Stimulated activated naive CD8-positive, alpha-beta T cell treated with anti-CD3 and anti-CD28 coated beads, Interleukin-15, amount 100 ng/mL, for 72 hours (primary cell): ENCODE measurements at regions not wholly inside any gene's neighbourhood (a gene's known extent, or its start where the extent isn't known, plus 50 kb on each side); places are given as distances from the start of the nearest gene placed in this dataset.
"Not testable (repeated sequence)": the region's sequence is repeated elsewhere in the genome, so short reads cannot be mapped to it uniquely, and the experiment has no call there.

ENCODE experiments used
- ATAC-seq: fragments of 150-1000 bp; cut with Tn5 transposase; 2 replicates; pipeline ENCODE4 v1.10.0; 2021; ENCODE audit warnings: mild to moderate bottlenecking, moderate library complexity
- DNase-seq, 2 donors: peaks; one replicate each; pipeline ENCODE4 v3.0.0; 2021 to 2022
- H3K27ac Mint-ChIP-seq, 2 donors: one replicate each; pipeline ENCODE4 v1.8.0; 2022; ENCODE audit warnings: mild to moderate bottlenecking in 2 of 2, mixed read lengths in 2 of 2, moderate library complexity in 2 of 2
- H3K27me3 Mint-ChIP-seq: one replicate; pipeline ENCODE4 v1.8.0; 2022; ENCODE audit warnings: mixed read lengths
- H3K4me1 Mint-ChIP-seq: one replicate; pipeline ENCODE4 v1.8.0; 2022; ENCODE audit warnings: mild to moderate bottlenecking, mixed read lengths
- H3K4me3 Mint-ChIP-seq, 2 donors: one replicate each; pipeline ENCODE4 v1.8.0; 2022; ENCODE audit warnings: mild to moderate bottlenecking in 2 of 2, mixed read lengths in 2 of 2, moderate library complexity in 1 of 2
- H3K9me3 Mint-ChIP-seq, 2 donors: one replicate each; pipeline ENCODE4 v1.8.0; 2022; ENCODE audit warnings: mixed read lengths in 2 of 2

DNA sequence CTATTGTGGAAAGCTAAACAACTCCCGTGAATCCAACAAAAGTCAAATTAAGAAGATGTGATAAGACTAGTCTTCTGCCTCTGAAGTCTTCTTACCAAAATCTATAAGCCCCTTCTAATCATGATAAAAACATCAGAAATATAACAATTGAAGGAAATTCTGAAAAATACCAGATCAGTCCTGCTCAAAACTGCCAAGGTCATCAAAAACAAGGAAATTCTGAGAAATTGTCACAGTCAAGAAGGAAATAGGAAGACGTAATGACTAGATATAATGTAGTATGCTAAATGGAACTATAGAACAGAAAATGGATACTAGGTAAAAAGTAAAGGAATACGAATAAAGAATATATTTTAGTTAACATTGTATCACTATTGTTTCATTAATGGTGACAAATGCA is 314.0 kb downstream of the TMX3 start:
- no peak for DNase-seq
- Mint-ChIP-seq H3K27ac (no peak overlapping the region), H3K9me3 (no peaks in the 10 kb centered on the region), H3K4me1 (no peaks in the 10 kb centered on the region), H3K27me3 (no peaks in the 10 kb centered on the region), H3K4me3 (no peak overlapping the region)
- no peak for ATAC-seq

DNA sequence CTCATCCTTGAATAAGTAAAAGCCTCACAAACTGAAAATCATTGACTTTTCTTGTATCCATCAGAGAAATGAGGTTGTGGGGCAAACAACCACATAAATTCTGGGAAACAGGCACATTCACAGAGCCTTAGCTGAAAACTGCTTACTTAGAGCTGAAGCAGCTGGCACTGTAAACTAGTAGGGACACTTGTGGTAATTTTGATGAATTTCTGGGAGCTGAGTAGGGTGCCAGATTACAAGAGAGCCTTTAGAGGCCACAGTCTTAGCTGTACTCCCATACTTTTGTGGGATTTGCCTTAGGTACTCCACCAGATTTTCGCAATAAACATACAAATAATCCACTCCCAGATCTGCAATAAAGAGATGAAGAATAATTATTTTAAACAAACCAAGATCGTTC is 315.2 kb downstream of the TMX3 start:
- ATAC-seq (no peak), DNase-seq (no peak)
- Mint-ChIP-seq H3K27me3 (no peaks in the 10 kb centered on the region), H3K4me1 (no peaks in the 10 kb centered on the region), H3K27ac (no peak overlapping the region), H3K9me3 (no peaks in the 10 kb centered on the region), H3K4me3 (no peak overlapping the region)

GRCh38 chr18:68397241-68398035 is 317.5 kb downstream of the TMX3 start:
- DNase-seq (no peak), ATAC-seq (no peak)
- Mint-ChIP-seq H3K9me3 (no peaks in the 10 kb centered on the region), H3K4me1 (no peaks in the 10 kb centered on the region), H3K27ac (no peak overlapping the region), H3K27me3 (no peaks in the 10 kb centered on the region), H3K4me3 (no peak overlapping the region)

DNA sequence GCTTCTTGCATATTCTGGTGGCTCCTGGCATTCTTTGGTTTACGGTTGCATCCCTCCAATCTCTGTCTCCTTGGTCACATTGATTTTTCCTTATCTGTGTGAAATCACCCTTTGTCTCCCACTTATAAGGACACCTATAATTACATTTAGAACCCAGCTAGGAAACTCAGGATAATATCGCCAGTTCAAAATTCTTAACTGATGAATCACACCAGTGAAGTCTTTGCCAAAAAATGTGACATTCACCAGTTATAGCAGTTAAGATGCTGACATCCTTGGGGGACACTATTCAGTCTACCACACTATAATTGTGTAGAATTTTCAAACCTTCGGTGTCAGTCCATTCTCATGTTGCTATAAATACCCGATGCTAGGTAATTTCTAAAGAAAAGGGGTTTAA is 320.2 kb downstream of the TMX3 start:
- H3K9me3 Mint-ChIP-seq: no peaks in the 10 kb centered on the region
- no peak overlapping the region for H3K27ac Mint-ChIP-seq
- H3K27me3 Mint-ChIP-seq: no peaks in the 10 kb centered on the region
- no peaks in the 10 kb centered on the region for H3K4me1 Mint-ChIP-seq
- ATAC-seq (no peak), DNase-seq (no peak)
- no peak overlapping the region for H3K4me3 Mint-ChIP-seq

DNA sequence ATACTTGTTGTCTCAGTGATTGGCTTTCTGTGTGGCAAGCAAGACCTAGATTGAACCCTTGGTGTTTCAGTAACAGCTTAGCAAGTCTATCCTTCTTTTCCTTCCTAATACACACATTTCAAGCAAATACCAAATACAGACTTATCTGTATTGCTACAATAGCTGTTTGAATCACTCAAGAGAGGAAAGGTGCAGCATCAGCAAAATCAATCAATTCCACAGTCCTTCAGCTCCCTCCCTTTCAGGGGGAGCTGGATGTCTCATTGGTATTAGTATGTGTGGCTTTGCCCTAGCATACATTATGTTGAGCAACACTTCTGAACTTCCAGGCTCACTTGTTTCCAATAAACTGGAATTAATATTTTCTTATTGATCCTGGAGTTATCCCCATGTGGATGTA is 323.1 kb downstream of the TMX3 start:
- Mint-ChIP-seq H3K9me3 (no peaks in the 10 kb centered on the region), H3K27ac (no peak overlapping the region), H3K4me1 (no peaks in the 10 kb centered on the region), H3K4me3 (no peak overlapping the region), H3K27me3 (no peaks in the 10 kb centered on the region)
- no peak for ATAC-seq
- no peak for DNase-seq

DNA sequence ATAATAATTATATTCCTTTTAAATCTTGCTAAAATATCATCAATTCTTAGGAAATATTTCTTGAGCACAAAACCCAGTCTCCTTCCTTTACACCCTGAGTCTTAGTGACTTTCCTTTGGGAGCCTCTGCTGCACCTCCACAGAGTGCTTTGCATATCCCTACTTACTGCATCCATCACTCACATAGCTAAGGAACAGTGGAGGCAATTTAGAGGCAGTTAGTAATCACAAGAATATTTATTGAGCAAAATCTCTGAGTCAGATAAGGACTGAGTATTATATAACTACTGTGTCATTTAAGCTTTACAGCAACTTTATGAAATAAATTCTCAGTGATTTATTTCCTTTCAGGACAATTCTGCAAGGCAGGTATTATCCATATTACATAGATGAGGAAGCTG is 327.7 kb downstream of the TMX3 start:
- ATAC-seq (no peak), DNase-seq (no peak)
- Mint-ChIP-seq H3K4me3 (no peak overlapping the region), H3K27ac (no peak overlapping the region), H3K27me3 (no peaks in the 10 kb centered on the region), H3K4me1 (no peaks in the 10 kb centered on the region), H3K9me3 (peaks cover 0 to 7% of the 10 kb centered on the region in 2 donors)

DNA sequence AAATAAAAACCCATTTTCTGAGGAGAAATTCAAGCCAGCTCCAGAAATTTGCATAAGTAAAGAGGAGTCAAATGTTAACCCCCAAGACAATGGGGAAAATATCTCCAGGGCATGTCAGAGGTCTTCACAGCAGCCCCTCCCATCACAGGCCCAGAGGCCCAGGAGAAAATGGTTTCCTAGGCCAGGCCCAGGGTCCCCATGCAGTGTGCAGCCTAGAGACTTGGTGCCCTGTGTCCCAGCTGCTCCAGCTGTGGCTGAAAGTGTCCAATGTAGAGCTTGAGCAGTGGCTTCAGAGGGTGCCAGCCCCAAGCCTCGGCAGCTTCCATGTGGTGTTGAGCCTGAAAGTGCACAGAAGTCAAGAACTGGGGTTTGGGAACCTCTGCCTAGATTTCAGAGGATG is 330.9 kb downstream of the TMX3 start:
- not testable (repeated sequence) for H3K27me3 Mint-ChIP-seq, H3K4me3 Mint-ChIP-seq, H3K9me3 Mint-ChIP-seq, DNase-seq, H3K27ac Mint-ChIP-seq, H3K4me1 Mint-ChIP-seq, ATAC-seq

DNA sequence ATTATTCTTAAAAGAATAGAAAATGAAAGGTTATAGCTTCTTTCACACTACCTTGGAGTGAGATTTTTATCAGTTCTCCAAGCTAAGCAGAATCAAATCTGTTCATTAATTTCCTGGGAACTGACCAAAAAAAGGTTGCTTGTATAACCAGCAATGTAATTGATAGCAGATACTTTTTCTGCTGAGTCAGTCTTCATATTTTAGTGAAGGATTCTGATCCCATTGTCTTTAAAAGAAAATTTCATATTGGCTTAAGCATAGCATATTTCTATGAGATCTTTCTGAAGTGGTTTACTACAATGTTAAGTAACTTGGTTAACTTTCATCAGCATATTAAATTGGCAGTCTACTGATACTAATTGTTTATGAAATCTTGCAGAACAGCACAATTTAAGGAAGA is 338.0 kb downstream of the TMX3 start:
- ATAC-seq: no peak
- Mint-ChIP-seq H3K27me3 (no peaks in the 10 kb centered on the region), H3K9me3 (no peaks in the 10 kb centered on the region), H3K4me3 (no peak overlapping the region), H3K4me1 (no peaks in the 10 kb centered on the region), H3K27ac (no peak overlapping the region)
- no peak for DNase-seq

- H3K4me1 Mint-ChIP-seq: no peaks in the 10 kb centered on the region
- no peak for DNase-seq
- no peak overlapping the region for H3K27ac Mint-ChIP-seq
- H3K9me3 Mint-ChIP-seq: peaks cover 7 to 8% of the 10 kb centered on the region in 2 donors
- no peaks in the 10 kb centered on the region for H3K27me3 Mint-ChIP-seq
- ATAC-seq: no peak
- no peak overlapping the region for H3K4me3 Mint-ChIP-seq
These were observed 352.0 kb downstream of the TMX3 start for GRCh38 chr18:68362907-68363306.

DNA sequence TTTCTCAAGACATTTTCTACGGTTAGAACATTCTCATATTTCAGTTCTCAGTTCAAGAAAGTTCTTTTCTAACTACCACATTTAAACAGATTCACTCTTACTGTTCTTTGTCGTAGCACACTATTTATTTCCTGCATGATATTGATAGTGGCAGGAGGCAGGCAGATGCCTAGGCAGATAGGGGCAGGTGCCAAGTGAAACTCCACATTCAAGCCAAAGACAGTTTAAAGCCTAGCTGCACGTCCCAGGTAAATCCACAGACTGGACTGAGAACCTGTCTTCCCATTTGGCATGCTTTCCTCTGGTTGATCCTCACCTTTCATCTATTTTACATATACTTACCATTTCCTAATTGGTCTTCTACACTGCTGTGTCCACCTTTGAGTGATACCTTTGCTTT is 359.3 kb downstream of the TMX3 start:
- no peaks in the 10 kb centered on the region for H3K27me3 Mint-ChIP-seq
- no peaks in the 10 kb centered on the region for H3K4me1 Mint-ChIP-seq
- H3K9me3 Mint-ChIP-seq: peaks cover 25 to 35% of the 10 kb centered on the region in 2 donors
- no peak for ATAC-seq
- no peak overlapping the region for H3K4me3 Mint-ChIP-seq
- no peak overlapping the region for H3K27ac Mint-ChIP-seq
- no peak for DNase-seq

GRCh38 chr18:68354176-68354575 is 360.7 kb downstream of the TMX3 start:
- DNase-seq (no peak), ATAC-seq (no peak)
- H3K4me1 Mint-ChIP-seq: no peaks in the 10 kb centered on the region
- no peak overlapping the region for H3K4me3 Mint-ChIP-seq
- H3K27me3 Mint-ChIP-seq: no peaks in the 10 kb centered on the region
- peaks cover 25 to 46% of the 10 kb centered on the region in 2 donors for H3K9me3 Mint-ChIP-seq
- no peak overlapping the region for H3K27ac Mint-ChIP-seq

DNA sequence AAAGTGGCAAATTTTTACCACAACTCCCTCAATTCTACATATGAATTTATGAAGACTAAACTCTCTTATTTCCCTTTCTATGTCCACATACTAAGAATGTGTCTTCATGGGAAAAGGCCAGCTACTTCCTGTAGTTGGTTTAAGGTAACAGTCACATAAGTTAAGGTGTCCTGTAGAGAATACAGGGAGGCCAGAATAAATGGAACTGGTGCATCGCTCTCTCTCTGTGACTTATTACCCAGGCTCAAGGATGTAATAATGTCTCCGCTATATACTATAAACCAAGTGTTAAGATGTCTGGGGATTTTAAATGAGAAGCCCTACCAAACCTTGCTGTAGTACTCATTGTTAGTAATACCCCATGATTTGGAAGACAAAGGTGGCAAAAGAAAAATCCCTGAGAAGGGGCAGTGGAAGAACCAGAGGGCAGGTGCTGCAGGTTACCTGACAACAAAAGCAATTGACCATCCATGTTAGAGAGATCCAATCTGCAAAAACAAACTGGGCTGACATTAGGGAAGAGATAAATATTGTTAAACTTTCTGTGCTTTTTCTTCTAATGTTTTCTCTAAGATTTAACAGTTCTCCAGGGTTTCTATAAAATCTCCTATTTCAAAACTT is 372.8 kb downstream of the TMX3 start:
- Mint-ChIP-seq H3K4me1 (no peaks in the 10 kb centered on the region), H3K27me3 (no peaks in the 10 kb centered on the region), H3K4me3 (no peak overlapping the region), H3K27ac (no peak overlapping the region), H3K9me3 (no peaks in the 10 kb centered on the region)
- DNase-seq (no peak), ATAC-seq (no peak)

- no peak overlapping the region for H3K27ac Mint-ChIP-seq
- no peaks in the 10 kb centered on the region for H3K4me1 Mint-ChIP-seq
- ATAC-seq (no peak), DNase-seq (no peak)
- H3K4me3 Mint-ChIP-seq: no peak overlapping the region
- H3K9me3 Mint-ChIP-seq: no peaks in the 10 kb centered on the region
- no peaks in the 10 kb centered on the region for H3K27me3 Mint-ChIP-seq
These were observed 374.3 kb downstream of the TMX3 start for GRCh38 chr18:68340606-68341005.

- Mint-ChIP-seq H3K27me3 (no peaks in the 10 kb centered on the region), H3K9me3 (no peaks in the 10 kb centered on the region), H3K4me3 (no peak overlapping the region), H3K4me1 (no peaks in the 10 kb centered on the region), H3K27ac (no peak overlapping the region)
- ATAC-seq (no peak), DNase-seq (no peak)
These were observed 384.2 kb downstream of the TMX3 start for GRCh38 chr18:68330658-68331057.

DNA sequence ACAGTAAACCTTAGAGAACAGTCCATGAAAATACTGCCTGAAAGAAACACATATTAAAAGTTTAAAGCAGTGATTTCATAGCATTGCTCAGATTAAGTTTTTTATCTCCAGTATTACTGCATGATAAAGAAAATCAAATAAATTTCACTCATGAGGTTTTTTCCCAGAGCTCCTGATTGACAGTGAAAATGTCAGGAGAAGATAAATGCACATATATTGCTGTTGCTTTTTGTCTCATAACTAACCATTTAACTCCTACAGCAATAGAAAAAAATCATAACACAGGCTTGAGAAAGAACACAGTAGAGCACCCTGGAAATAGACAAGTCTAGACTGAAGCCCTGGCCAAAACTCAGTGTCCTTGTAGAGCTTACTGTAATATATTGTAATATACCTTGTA is 391.0 kb downstream of the TMX3 start:
- ATAC-seq (no peak), DNase-seq (no peak)
- Mint-ChIP-seq H3K4me3 (no peak overlapping the region), H3K9me3 (no peaks in the 10 kb centered on the region), H3K4me1 (no peaks in the 10 kb centered on the region), H3K27ac (no peak overlapping the region), H3K27me3 (no peaks in the 10 kb centered on the region)

DNA sequence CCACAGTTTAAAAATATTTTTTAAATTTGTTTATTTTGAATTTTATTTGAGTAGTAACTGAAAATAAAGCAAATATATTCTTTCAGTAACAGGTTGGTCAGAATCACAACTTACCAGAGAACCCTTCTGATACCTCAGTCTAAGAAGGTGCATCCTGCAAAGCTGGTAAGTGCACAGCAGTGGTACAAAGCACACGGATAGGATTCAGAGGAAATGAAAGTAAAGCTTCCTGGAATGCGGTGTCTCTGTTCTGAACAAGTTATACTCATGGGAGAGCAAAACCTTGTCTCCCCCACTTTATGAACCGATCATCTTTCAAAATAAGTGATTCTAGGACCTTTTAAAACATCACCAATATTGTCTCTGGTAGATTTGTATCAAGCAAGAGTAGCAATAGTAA is 398.3 kb downstream of the TMX3 start:
- H3K27ac Mint-ChIP-seq: no peak overlapping the region
- H3K4me3 Mint-ChIP-seq: no peak overlapping the region
- H3K4me1 Mint-ChIP-seq: no peaks in the 10 kb centered on the region
- no peak for DNase-seq
- H3K27me3 Mint-ChIP-seq: no peaks in the 10 kb centered on the region
- no peak for ATAC-seq
- peaks cover 0 to 3% of the 10 kb centered on the region in 2 donors for H3K9me3 Mint-ChIP-seq

DNA sequence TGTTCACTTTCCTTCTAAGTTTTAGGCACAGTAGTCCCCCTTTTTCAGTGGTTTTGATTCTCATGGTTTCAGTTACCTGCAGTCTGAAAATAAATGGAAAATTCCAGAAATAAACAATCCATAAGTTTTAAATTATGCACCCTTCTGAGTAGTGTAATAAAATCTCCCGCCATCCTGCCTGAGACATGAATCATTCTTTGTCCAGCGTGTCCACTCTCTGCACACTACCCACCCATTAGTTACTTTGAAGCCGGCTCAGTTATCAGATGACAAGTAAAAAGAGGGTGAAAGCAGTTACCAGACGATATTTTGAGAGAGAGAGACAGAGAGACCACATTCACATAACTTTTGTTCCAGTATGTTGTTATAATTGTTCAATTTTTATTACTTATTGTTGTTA is 400.5 kb downstream of the TMX3 start:
- Mint-ChIP-seq H3K4me1 (no peaks in the 10 kb centered on the region), H3K27ac (no peak overlapping the region), H3K9me3 (peaks cover 0 to 3% of the 10 kb centered on the region in 2 donors), H3K27me3 (no peaks in the 10 kb centered on the region), H3K4me3 (no peak overlapping the region)
- ATAC-seq: no peak
- no peak for DNase-seq
